Neural cell (in vitro differentiated cells): ENCODE measurements at regions not wholly inside any gene's neighbourhood (a gene's known extent, or its start where the extent isn't known, plus 50 kb on each side); places are given as distances from the start of the nearest gene placed in this dataset.

ENCODE experiments used
- EZH2 ChIP-seq: fragments of 200-600, 300-800 bp; shearing (Covaris generic), sonication (generic); IDR thresholded peaks from 2 replicates; pipeline ENCODE4 v1.6.1; 2014; ENCODE audit warnings: antibody characterized with exemption, low read length, borderline replicate concordance, mild to moderate bottlenecking; ENCODE audit not compliant: insufficient read depth, poor library complexity, severe bottlenecking
- POLR2AphosphoS5 ChIP-seq: IDR thresholded peaks from 2 replicates; pipeline ENCODE4 v1.6.1; 2012

- no peak for TF ChIP-seq EZH2
- no peak for TF ChIP-seq POLR2AphosphoS5
Observed at GRCh38 chr4:179503976-179504375, 2061.7 kb upstream of the AGA start.
